ENCODE measurements at regions not wholly inside any gene's neighbourhood (a gene's known extent, or its start where the extent isn't known, plus 50 kb on each side); places are given as distances from the start of the nearest gene placed in this dataset.

DNA sequence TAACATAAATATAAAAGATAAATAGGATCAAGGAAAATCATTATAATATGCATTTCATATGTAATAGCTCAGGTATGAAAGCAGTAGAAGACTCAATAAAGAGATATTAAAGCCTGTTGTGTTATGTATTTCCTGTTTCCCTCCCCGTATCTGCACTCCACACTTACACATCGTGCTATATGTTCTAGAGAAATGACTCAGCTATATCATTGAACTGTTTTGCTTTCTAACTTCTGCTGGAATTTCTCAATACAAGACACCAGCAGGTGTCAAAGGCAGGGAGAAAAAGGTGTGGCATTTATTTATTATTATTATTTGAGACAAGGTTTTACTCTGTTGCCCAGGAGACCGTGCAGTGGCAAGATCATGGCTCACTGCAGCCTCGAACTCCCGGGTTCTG, 842.8 kb upstream of the CNTN5 start:
- no peak overlapping the region for H3K4me3 ChIP-seq (ENCODE audit: low read depth, low read length)
- no peak for DNase-seq (ENCODE audit: low read depth)
- TF ChIP-seq, protein P1, sequence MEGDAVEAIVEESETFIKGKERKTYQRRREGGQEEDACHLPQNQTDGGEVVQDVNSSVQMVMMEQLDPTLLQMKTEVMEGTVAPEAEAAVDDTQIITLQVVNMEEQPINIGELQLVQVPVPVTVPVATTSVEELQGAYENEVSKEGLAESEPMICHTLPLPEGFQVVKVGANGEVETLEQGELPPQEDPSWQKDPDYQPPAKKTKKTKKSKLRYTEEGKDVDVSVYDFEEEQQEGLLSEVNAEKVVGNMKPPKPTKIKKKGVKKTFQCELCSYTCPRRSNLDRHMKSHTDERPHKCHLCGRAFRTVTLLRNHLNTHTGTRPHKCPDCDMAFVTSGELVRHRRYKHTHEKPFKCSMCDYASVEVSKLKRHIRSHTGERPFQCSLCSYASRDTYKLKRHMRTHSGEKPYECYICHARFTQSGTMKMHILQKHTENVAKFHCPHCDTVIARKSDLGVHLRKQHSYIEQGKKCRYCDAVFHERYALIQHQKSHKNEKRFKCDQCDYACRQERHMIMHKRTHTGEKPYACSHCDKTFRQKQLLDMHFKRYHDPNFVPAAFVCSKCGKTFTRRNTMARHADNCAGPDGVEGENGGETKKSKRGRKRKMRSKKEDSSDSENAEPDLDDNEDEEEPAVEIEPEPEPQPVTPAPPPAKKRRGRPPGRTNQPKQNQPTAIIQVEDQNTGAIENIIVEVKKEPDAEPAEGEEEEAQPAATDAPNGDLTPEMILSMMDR (IDR thresholded peaks at IDR 0.05; ENCODE audit: control insufficient read depth, extremely low read depth, insufficient read depth), result no peak

DNA sequence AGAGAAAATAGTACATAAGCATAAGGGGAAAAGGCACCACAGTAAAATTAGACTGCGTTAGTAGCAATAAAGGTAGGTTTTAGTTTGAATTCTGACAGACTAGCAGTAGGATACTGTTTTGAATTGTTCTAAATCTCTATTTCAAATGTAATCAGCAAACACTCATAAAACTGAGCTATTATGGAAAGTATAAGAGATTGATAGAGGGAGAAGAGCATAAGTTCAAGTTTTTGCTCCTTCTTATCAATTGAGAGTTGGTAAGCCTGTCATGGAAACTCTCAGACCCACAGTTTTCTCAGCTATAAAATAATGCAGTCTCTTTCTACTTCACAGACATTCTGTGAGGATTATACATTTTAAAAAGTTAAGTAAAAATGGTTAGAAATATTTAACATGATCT, 840.2 kb upstream of the CNTN5 start:
- no peak overlapping the region for H3K4me3 ChIP-seq (ENCODE audit: low read depth, low read length)
- TF ChIP-seq, protein P1 (IDR thresholded peaks at IDR 0.05; ENCODE audit: control insufficient read depth, extremely low read depth, insufficient read depth), result no peak
- DNase-seq (ENCODE audit: low read depth), result no peak

DNA sequence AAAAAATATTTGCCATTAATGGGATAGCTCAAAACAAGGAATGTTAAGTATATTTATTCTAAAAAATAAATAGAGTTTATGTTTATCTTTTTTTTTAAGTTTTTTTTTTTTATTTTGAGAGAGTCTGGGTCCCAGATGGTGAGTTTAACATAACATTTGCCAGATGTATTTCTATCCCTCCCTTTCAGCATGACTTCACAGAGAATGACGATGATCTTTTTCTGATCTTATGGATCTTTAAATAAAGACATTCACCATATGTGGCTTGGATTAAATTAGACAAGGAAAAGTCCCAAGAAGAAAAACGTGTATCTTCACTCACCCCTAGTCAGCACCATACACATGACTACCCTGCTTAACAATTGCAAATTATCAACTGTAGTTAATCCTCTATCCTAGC, 839.8 kb upstream of the CNTN5 start:
- H3K4me3 ChIP-seq (ENCODE audit: low read depth, low read length), result no peak overlapping the region
- no peak for DNase-seq (ENCODE audit: low read depth)
- TF ChIP-seq, protein P1 (IDR thresholded peaks at IDR 0.05; ENCODE audit: control insufficient read depth, extremely low read depth, insufficient read depth), result no peak

DNA sequence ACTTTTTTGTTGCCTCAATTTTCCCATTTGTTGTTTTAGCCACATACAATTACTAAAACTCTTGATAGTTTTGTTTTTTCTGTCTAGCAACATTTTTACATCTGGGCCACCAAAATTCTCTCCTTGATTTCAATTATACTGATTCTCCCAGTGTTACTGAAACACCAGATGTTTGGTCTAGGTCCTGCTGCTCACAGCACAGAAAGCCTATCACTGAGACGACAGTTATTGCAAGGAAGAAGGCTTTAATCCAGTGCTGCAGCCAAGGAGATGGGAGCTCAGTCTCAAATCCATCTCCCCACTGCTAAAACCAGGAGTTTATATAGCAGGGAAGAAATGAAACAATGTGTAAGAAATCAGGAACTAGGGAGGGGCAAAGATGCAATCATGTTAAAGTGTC, 837.7 kb upstream of the CNTN5 start:
- TF ChIP-seq, protein P1 (IDR thresholded peaks at IDR 0.05; ENCODE audit: control insufficient read depth, extremely low read depth, insufficient read depth), result no peak
- no peak for DNase-seq (ENCODE audit: low read depth)
- no peak overlapping the region for H3K4me3 ChIP-seq (ENCODE audit: low read depth, low read length)

DNA sequence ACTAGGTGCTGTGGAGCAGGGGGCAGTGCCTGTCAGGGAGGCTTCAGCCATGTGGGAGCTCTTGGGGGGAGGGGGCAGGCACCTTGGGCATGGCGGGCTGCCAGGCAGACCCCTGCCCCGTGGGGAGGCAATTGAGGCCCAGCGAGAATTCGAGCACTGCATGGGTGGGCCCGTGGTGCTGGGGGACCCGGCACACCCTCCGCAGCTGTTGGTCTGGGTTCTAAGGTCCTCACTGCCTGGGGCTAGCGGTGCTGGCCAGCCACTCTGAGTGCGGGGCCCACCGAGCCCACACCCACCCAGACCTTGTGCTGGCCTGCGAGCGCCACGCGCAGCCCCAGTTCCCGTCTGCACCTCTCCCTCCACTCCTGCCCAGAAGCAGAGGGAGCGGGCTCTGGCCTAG, 835.5 kb upstream of the CNTN5 start:
- H3K4me3 ChIP-seq (ENCODE audit: low read depth, low read length), result no peak overlapping the region
- TF ChIP-seq, protein P1 (IDR thresholded peaks at IDR 0.05; ENCODE audit: control insufficient read depth, extremely low read depth, insufficient read depth), result no peak
- no peak for DNase-seq (ENCODE audit: low read depth)

DNA sequence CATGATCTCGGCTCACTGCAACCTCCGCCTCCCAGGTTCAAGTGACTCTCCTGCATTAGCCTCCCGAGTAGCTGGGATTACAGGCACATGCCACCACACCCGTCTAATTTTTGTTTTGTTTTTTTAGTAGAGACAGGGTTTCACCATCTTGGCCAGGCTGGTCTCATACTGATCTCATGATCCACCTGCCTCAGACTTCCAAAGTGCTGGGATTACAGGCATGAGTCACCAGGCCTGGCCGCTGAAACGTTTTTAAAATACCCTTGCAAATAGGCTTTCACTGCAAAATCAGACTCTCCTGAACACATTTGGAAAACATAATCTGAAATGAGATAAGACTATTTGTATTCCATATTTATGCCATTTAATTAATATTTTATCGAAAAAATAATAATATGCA, 826.1 kb upstream of the CNTN5 start:
- TF ChIP-seq, protein P1 (IDR thresholded peaks at IDR 0.05; ENCODE audit: control insufficient read depth, extremely low read depth, insufficient read depth), result no peak
- DNase-seq (ENCODE audit: low read depth), result no peak
- H3K4me3 ChIP-seq (ENCODE audit: low read depth, low read length), result no peak overlapping the region

DNA sequence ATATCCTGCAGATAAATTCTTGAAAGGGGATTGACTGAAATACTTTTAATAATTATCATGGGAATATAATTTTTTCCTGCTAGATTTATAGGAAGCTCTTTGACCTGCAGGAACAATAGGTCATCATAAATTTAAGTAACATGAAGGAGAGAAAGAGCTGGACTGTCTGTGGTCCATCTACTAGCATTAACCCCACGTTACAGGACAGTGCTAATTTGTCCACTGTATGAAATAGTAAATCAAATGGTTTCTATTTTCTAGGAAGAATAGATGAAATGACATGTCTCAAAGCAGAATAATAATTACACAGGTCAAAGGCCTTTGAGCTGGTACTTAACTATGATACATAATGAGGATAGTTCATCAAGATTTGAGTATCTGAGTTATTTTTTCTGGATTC, 825.4 kb upstream of the CNTN5 start:
- TF ChIP-seq, protein P1 (IDR thresholded peaks at IDR 0.05; ENCODE audit: control insufficient read depth, extremely low read depth, insufficient read depth), result no peak
- H3K4me3 ChIP-seq (ENCODE audit: low read depth, low read length), result no peak overlapping the region
- DNase-seq (ENCODE audit: low read depth), result no peak
